Fibroblast of lung (primary cell): ENCODE measurements at regions not wholly inside any gene's neighbourhood (a gene's known extent, or its start where the extent isn't known, plus 50 kb on each side); places are given as distances from the start of the nearest gene placed in this dataset.

ENCODE experiments used
- DNase-seq, 2 donors: peaks; one replicate each; pipeline versions ENCODE4 v3.0.0 to v3.0.0-alpha.2; 2010; ENCODE audit warnings: low read depth in 2 of 2
- H2AFZ ChIP-seq: 2 replicates; pipeline ENCODE4 v1.5.1; 2012; ENCODE audit warnings: low read length, control low read depth, inconsistent platforms
- H3K27ac ChIP-seq: 2 replicates; pipeline ENCODE4 v1.5.1; 2011; ENCODE audit warnings: low read length, control low read depth; ENCODE audit not compliant: insufficient read depth
- H3K27me3 ChIP-seq: 2 replicates; pipeline ENCODE4 v1.5.1; 2011; ENCODE audit warnings: mild to moderate bottlenecking, low read length; ENCODE audit not compliant: control insufficient read depth, insufficient read depth
- H3K36me3 ChIP-seq: 2 replicates; pipeline ENCODE4 v1.5.1; 2011; ENCODE audit warnings: low read length; ENCODE audit not compliant: control insufficient read depth, insufficient read depth
- H3K4me1 ChIP-seq: 2 replicates; pipeline ENCODE4 v1.5.1; 2011; ENCODE audit warnings: low read length; ENCODE audit not compliant: control insufficient read depth, insufficient read depth; ENCODE audit errors: extremely low read depth
- H3K4me2 ChIP-seq: 2 replicates; pipeline ENCODE4 v1.5.1; 2011; ENCODE audit warnings: low read length, control low read depth; ENCODE audit not compliant: insufficient read depth; ENCODE audit errors: extremely low read depth
- H3K4me3 ChIP-seq, 4 experiments: fragments of 200-600 bp in 1 of 4; sonication (generic) in 1 of 4; replicated peaks in 1 of 4; 2 replicates each; pipeline ENCODE4 v1.5.1; 2011 to 2016; ENCODE audit warnings: low read length in 4 of 4, low read depth in 3 of 4, mild to moderate bottlenecking in 3 of 4, control low read depth in 2 of 4, inconsistent platforms in 1 of 4, mixed read lengths in 1 of 4; ENCODE audit not compliant: insufficient read depth in 1 of 4; ENCODE audit errors: control extremely low read depth in 1 of 4
- H3K79me2 ChIP-seq: 2 replicates; pipeline ENCODE4 v1.5.1; 2012; ENCODE audit warnings: mild to moderate bottlenecking, low read length, inconsistent platforms; ENCODE audit not compliant: control insufficient read depth, insufficient read depth
- H3K9ac ChIP-seq: 2 replicates; pipeline ENCODE4 v1.5.1; 2011; ENCODE audit warnings: mild to moderate bottlenecking, low read length, control low read depth; ENCODE audit not compliant: insufficient read depth
- H3K9me3 ChIP-seq: 2 replicates; pipeline ENCODE4 v1.5.1; 2012; ENCODE audit warnings: low read depth, low read length; ENCODE audit not compliant: control insufficient read depth, insufficient read depth
- H4K20me1 ChIP-seq: 2 replicates; pipeline ENCODE4 v1.5.1; 2011; ENCODE audit warnings: low read length; ENCODE audit not compliant: control insufficient read depth, insufficient read depth; ENCODE audit errors: extremely low read depth
- CTCF ChIP-seq, 2 donors: IDR thresholded peaks in 1 of 2; conservative IDR thresholded peaks in 1 of 2; 1 replicate in 1 of 2; 2 replicates in 1 of 2; pipeline ENCODE4 v1.5.1; 2011 to 2012; ENCODE audit warnings: low read length in 2 of 2, control low read depth in 1 of 2, inconsistent platforms in 1 of 2, low read depth in 1 of 2, mild to moderate bottlenecking in 1 of 2
- EZH2 ChIP-seq: IDR thresholded peaks from 2 replicates; pipeline ENCODE4 v1.5.1; 2012; ENCODE audit warnings: low read length, control low read depth, mild to moderate bottlenecking; ENCODE audit errors: missing control alignments

DNA sequence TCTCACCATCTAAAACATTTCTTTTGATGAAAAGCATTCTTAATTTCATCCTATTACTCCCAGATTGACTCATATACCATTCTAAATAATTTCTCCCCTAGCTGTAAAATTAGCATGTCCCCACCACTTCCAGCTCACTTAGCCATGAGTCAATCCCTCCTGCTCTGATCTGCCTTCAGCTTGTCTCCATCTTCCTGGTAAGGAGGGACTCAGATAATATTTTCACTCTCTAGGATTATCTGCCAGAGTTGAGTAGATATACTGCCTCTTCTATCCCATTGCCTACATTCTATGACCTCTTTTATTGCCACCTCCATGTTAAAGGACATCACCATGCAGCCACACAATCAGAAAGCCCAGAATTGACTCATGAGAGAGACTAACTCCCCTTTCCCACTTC, 348.8 kb upstream of the POU3F2 start:
- Histone ChIP-seq H2AFZ (no peak overlapping the region), H3K4me2 (no peak overlapping the region), H3K27ac (no peak overlapping the region), H4K20me1 (no peaks in the 10 kb centered on the region), H3K4me3 (no peak overlapping the region), H3K9me3 (no peaks in the 10 kb centered on the region), H3K27me3 (no peaks in the 10 kb centered on the region), H3K79me2 (no peaks in the 10 kb centered on the region), H3K9ac (no peak overlapping the region), H3K36me3 (no peaks in the 10 kb centered on the region), H3K4me1 (no peaks in the 10 kb centered on the region)
- no peak for DNase-seq
- TF ChIP-seq EZH2 (no peak), CTCF (conservative IDR thresholded peaks at IDR 0.05 in 1 of 2, IDR thresholded peaks at IDR 0.05 in 1 of 2; ENCODE audit: low read depth in 1 of 2, low read length in 2 of 2) (no peak)

DNA sequence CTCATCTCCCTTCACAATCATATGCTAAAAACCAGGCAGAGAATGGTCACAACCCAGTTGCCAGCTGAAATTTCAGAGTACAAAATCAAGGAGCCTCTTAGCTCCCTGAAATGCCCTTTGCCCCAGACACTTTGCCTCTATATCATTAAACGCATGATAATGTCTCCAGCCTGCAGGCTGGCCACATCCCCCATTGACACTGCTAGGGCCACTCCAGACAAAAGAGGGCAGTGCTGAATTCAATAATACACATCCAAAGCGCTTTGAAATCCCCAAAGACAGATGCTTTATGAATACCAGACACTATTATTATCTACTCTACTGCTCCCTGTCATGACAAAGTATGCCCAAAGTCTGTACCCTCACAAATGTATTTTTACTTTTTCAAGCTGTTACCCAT, 348.3 kb upstream of the POU3F2 start:
- H3K9me3 ChIP-seq = no peaks in the 10 kb centered on the region
- H3K9ac ChIP-seq = no peak overlapping the region
- H3K36me3 ChIP-seq = no peaks in the 10 kb centered on the region
- no peaks in the 10 kb centered on the region for H3K4me1 ChIP-seq
- no peak for TF ChIP-seq EZH2
- H2AFZ ChIP-seq = no peak overlapping the region
- no peak overlapping the region for H3K27ac ChIP-seq
- no peak overlapping the region for H3K4me3 ChIP-seq
- H3K4me2 ChIP-seq = no peak overlapping the region
- no peak for DNase-seq
- H3K27me3 ChIP-seq = no peaks in the 10 kb centered on the region
- no peaks in the 10 kb centered on the region for H4K20me1 ChIP-seq
- no peaks in the 10 kb centered on the region for H3K79me2 ChIP-seq

- Histone ChIP-seq H2AFZ (no peak overlapping the region), H3K27me3 (no peaks in the 10 kb centered on the region), H3K4me2 (no peak overlapping the region), H3K79me2 (no peaks in the 10 kb centered on the region), H3K27ac (no peak overlapping the region), H3K36me3 (no peaks in the 10 kb centered on the region), H3K4me3 (no peak overlapping the region), H3K9ac (no peak overlapping the region), H3K9me3 (no peaks in the 10 kb centered on the region), H4K20me1 (no peaks in the 10 kb centered on the region), H3K4me1 (no peaks in the 10 kb centered on the region)
- no peak for TF ChIP-seq EZH2
- DNase-seq = no peak
Measured at GRCh38 chr6:98487612-98488011, 346.8 kb upstream of the POU3F2 start.

GRCh38 chr6:98498144-98498775, 336.1 kb upstream of the POU3F2 start:
- H3K79me2 ChIP-seq = no peaks in the 10 kb centered on the region
- no peak overlapping the region for H3K4me2 ChIP-seq
- H3K27me3 ChIP-seq = no peaks in the 10 kb centered on the region
- no peak overlapping the region for H3K9ac ChIP-seq
- H3K36me3 ChIP-seq = no peaks in the 10 kb centered on the region
- no peaks in the 10 kb centered on the region for H3K9me3 ChIP-seq
- no peaks in the 10 kb centered on the region for H3K4me1 ChIP-seq
- H4K20me1 ChIP-seq = no peaks in the 10 kb centered on the region
- H2AFZ ChIP-seq = no peak overlapping the region
- DNase-seq = peak in 1 of 2 donors; percentile 29
- H3K27ac ChIP-seq = no peak overlapping the region
- TF ChIP-seq CTCF (conservative IDR thresholded peaks at IDR 0.05 in 1 of 2, IDR thresholded peaks at IDR 0.05 in 1 of 2; ENCODE audit: low read depth in 1 of 2, low read length in 2 of 2) = no peak
- TF ChIP-seq EZH2 = no peak
- no peak overlapping the region for H3K4me3 ChIP-seq
